OCI-LY1 (cell line): ENCODE measurements at regions not wholly inside any gene's neighbourhood (a gene's known extent, or its start where the extent isn't known, plus 50 kb on each side); places are given as distances from the start of the nearest gene placed in this dataset.
"Not testable (repeated sequence)": the region's sequence is repeated elsewhere in the genome, so short reads cannot be mapped to it uniquely, and the experiment has no call there.

Experiments
- H2AFZ ChIP-seq: fragments of 200-600 bp; sonication (generic), shearing (Covaris generic); 2 replicates; pipeline ENCODE4 v1.6.0; 2014; ENCODE audit warnings: antibody characterized with exemption, mild to moderate bottlenecking, low read length
- H3F3A ChIP-seq: fragments of 200-600 bp; sonication (generic), shearing (Covaris generic); 2 replicates; pipeline ENCODE4 v1.6.0; 2014; ENCODE audit warnings: mild to moderate bottlenecking, antibody characterized with exemption, low read length, moderate library complexity; ENCODE audit not compliant: insufficient read depth
- H3K27ac ChIP-seq: fragments of 200-600 bp; sonication (generic); 2 replicates; pipeline ENCODE4 v1.5.1; 2014; ENCODE audit warnings: low read length, mixed run types, mild to moderate bottlenecking, low read depth; ENCODE audit not compliant: poor library complexity, severe bottlenecking
- H3K27me3 ChIP-seq: fragments of 200-600 bp; sonication (generic); 2 replicates; pipeline ENCODE4 v1.6.0; 2014; ENCODE audit warnings: antibody characterized with exemption, mild to moderate bottlenecking, low read length, moderate library complexity; ENCODE audit not compliant: insufficient read depth
- H3K36me3 ChIP-seq: fragments of 200-600 bp; sonication (generic); 2 replicates; pipeline ENCODE4 v1.6.1; 2014; ENCODE audit warnings: mild to moderate bottlenecking, antibody characterized with exemption, low read length, moderate library complexity, mixed read lengths; ENCODE audit not compliant: insufficient read depth
- H3K4me1 ChIP-seq: fragments of 200-600 bp; sonication (generic); 2 replicates; pipeline ENCODE4 v1.5.1; 2014; ENCODE audit warnings: mild to moderate bottlenecking, low read length, moderate library complexity; ENCODE audit not compliant: insufficient read depth, severe bottlenecking
- H3K4me2 ChIP-seq: fragments of 200-600 bp; sonication (generic), shearing (Covaris generic); 2 replicates; pipeline ENCODE4 v1.6.1; 2014; ENCODE audit warnings: low read length
- H3K4me3 ChIP-seq: fragments of 200-600 bp; sonication (generic); 2 replicates; pipeline ENCODE4 v1.5.1; 2014; ENCODE audit warnings: low read length, low read depth, mild to moderate bottlenecking, mixed read lengths; ENCODE audit not compliant: poor library complexity, severe bottlenecking
- H3K79me2 ChIP-seq: fragments of 200-600 bp; shearing (Covaris generic); 2 replicates; pipeline ENCODE4 v1.6.1; 2016; ENCODE audit warnings: mixed run types, low read length, mixed read lengths; ENCODE audit not compliant: insufficient read depth
- H3K9ac ChIP-seq: fragments of 200-600 bp; sonication (generic), shearing (Covaris generic); 2 replicates; pipeline ENCODE4 v1.6.1; 2014; ENCODE audit warnings: mild to moderate bottlenecking, low read length, mixed read lengths
- H3K9me2 ChIP-seq: fragments of 200-600 bp; sonication (generic), shearing (Covaris generic); 2 replicates; pipeline ENCODE4 v1.6.1; 2014; ENCODE audit warnings: low read depth, mild to moderate bottlenecking, low read length, mixed read lengths
- H3K9me3 ChIP-seq: fragments of 200-600 bp; shearing (Covaris generic); 2 replicates; pipeline ENCODE4 v1.6.1; 2014; ENCODE audit warnings: low read length, mixed read lengths
- H4K20me1 ChIP-seq: fragments of 200-600 bp; sonication (generic), shearing (Covaris generic); 2 replicates; pipeline ENCODE4 v1.6.0; 2016; ENCODE audit warnings: mild to moderate bottlenecking, low read length; ENCODE audit not compliant: insufficient read depth
- EZH2 ChIP-seq: fragments of 200-600 bp; sonication (generic), shearing (Covaris generic); IDR thresholded peaks from 2 replicates; pipeline ENCODE4 v1.8.0; 2017; ENCODE audit warnings: borderline replicate concordance, mixed run types, mild to moderate bottlenecking, antibody characterized with exemption, low read length, moderate library complexity, mixed read lengths
- TF ChIP-seq, protein P1 (sequence below): fragments of 200-600 bp; sonication (generic), shearing (Covaris generic); IDR thresholded peaks from 2 replicates; pipeline ENCODE4 v1.5.1; 2017; ENCODE audit warnings: mild to moderate bottlenecking, antibody characterized with exemption, low read length, moderate library complexity, mixed read lengths

DNA sequence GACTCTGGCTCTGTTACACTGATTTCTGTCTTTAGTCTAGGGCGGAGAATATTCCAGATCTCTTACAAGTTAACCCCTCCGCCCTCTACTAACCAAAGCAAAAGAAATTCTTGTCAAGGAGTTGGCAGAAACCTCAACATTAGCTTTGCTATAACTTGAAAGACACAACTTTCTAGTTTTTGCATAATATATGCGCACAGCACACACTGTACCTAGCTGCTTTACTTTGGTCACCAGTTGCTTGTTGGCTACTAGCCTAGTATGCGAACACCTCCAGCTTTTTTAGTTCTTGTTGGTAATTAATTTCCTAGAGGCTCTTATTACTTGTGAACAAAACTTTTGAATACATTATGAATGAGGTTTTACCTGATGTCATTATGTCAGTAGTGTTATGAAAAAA, 348.8 kb upstream of the C2CD4B start:
- Histone ChIP-seq H3K4me2 (no peak overlapping the region), H3K9me2 (no peaks in the 10 kb centered on the region), H3K27me3 (no peaks in the 10 kb centered on the region), H3K79me2 (no peaks in the 10 kb centered on the region), H3K9me3 (no peaks in the 10 kb centered on the region), H3K9ac (no peak overlapping the region), H4K20me1 (no peaks in the 10 kb centered on the region), H2AFZ (no peak overlapping the region), H3K4me1 (no peaks in the 10 kb centered on the region), H3K4me3 (no peak overlapping the region), H3K36me3 (no peaks in the 10 kb centered on the region), H3K27ac (no peak overlapping the region), H3F3A (no peaks in the 10 kb centered on the region)
- no peak for TF ChIP-seq EZH2
- TF ChIP-seq, protein P1, sequence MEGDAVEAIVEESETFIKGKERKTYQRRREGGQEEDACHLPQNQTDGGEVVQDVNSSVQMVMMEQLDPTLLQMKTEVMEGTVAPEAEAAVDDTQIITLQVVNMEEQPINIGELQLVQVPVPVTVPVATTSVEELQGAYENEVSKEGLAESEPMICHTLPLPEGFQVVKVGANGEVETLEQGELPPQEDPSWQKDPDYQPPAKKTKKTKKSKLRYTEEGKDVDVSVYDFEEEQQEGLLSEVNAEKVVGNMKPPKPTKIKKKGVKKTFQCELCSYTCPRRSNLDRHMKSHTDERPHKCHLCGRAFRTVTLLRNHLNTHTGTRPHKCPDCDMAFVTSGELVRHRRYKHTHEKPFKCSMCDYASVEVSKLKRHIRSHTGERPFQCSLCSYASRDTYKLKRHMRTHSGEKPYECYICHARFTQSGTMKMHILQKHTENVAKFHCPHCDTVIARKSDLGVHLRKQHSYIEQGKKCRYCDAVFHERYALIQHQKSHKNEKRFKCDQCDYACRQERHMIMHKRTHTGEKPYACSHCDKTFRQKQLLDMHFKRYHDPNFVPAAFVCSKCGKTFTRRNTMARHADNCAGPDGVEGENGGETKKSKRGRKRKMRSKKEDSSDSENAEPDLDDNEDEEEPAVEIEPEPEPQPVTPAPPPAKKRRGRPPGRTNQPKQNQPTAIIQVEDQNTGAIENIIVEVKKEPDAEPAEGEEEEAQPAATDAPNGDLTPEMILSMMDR, result no peak

DNA sequence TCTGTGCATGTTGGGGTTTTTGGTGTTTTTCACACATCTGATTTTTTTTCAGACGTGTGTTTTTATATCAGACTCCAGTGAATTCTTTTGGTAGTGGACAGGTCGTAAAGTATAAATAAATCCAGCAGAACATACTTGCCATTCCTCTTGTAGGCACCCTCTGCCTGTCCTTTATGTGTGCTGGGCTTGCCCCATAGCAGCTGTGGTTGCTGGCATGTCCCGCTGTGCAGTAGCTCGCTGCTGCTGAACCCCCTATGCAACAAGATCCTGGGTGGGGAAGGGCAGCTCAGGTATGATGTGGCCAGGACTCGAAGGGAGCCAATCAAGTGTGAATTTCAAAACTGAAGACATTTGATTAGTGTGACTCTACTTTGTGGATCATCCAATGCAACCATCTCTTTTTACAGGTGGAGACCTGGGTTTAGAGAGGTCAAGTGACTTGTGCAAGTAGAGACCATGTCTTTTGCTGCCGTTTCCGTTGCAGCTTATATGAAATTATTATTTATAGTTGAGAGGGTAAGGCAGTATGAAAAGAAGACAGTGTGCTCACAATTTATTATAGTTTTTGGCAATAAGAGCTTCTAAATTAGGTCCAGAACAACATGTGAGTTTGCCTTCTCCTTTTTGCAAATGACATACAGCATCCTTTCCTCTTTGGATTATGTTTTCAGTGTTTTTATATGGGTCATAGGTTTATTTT, 350.8 kb upstream of the C2CD4B start:
- H3K4me3 ChIP-seq, result no peak overlapping the region

DNA sequence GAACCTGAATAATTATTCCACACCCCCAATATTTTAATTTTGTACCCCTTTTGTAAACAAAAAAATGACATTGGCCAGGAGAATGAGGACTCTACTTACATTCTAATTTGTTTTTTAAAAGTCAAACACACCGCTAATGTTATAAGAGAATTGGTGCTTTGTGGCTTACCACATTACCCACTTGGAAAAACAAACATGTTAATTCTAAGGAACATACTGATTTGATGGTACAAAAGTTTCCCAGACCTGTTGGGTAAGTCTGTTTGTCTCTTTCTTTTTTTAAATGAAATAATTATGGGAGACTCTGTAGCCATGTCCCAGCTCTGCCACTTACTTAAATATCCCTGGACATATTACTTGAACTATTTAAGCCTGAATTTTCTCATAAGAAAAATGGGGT, 352.5 kb upstream of the C2CD4B start:
- Histone ChIP-seq H3K9ac (no peak overlapping the region), H3K27me3 (no peaks in the 10 kb centered on the region), H4K20me1 (no peaks in the 10 kb centered on the region), H3K27ac (no peak overlapping the region), H3K9me2 (no peaks in the 10 kb centered on the region), H3K36me3 (no peaks in the 10 kb centered on the region), H3K9me3 (no peaks in the 10 kb centered on the region), H3K4me1 (no peaks in the 10 kb centered on the region), H3F3A (no peaks in the 10 kb centered on the region), H3K4me3 (no peak overlapping the region), H3K79me2 (no peaks in the 10 kb centered on the region), H3K4me2 (no peak overlapping the region), H2AFZ (no peak overlapping the region)
- no peak for TF ChIP-seq EZH2
- TF ChIP-seq, protein P1, result no peak

More for the DNA sequence above, 350.8 kb upstream of the C2CD4B start:
- no peaks in the 10 kb centered on the region for H3K9me2 ChIP-seq
- no peak for TF ChIP-seq EZH2
- TF ChIP-seq, protein P1, result no peak
- H3K9ac ChIP-seq, result no peak overlapping the region
- H3K27ac ChIP-seq, result no peak overlapping the region
- H3K79me2 ChIP-seq, result no peaks in the 10 kb centered on the region
- no peak overlapping the region for H2AFZ ChIP-seq
- no peak overlapping the region for H3K4me2 ChIP-seq
- no peaks in the 10 kb centered on the region for H3K36me3 ChIP-seq
- no peaks in the 10 kb centered on the region for H3K4me1 ChIP-seq
- H3K27me3 ChIP-seq, result no peaks in the 10 kb centered on the region
- no peaks in the 10 kb centered on the region for H3F3A ChIP-seq
- H4K20me1 ChIP-seq, result no peaks in the 10 kb centered on the region
- no peaks in the 10 kb centered on the region for H3K9me3 ChIP-seq

DNA sequence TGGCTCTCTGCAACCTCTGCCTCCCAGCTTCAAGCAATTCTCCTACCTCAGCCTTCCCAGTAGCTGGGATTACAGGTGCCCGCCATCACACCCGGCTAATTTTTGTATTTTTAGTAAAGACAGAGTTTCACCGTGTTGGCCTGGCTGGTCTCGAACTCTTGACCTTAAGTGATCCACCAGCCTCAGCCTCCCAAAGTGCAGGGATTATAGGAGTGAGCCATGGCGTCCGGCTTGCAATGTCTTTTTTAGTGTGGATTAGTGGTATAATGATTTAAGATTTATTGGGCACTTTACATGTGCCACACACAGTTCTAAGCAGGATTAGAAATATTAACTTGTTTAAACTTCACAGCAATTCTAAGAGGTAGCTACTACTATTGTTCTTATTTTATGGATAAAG, 353.6 kb upstream of the C2CD4B start:
- not testable (repeated sequence) for H3K36me3 ChIP-seq, H3K9me2 ChIP-seq, H3K9me3 ChIP-seq, H3K9ac ChIP-seq, H3F3A ChIP-seq, H3K27me3 ChIP-seq, H4K20me1 ChIP-seq, H3K4me1 ChIP-seq, H3K27ac ChIP-seq, H3K4me2 ChIP-seq, H3K79me2 ChIP-seq, H3K4me3 ChIP-seq, H2AFZ ChIP-seq
